ENCODE measurements at regions not wholly inside any gene's neighbourhood (a gene's known extent, or its start where the extent isn't known, plus 50 kb on each side); places are given as distances from the start of the nearest gene placed in this dataset.

- no peak for DNase-seq
Measured at GRCh38 chr5:105836887-105837286, 1833.8 kb downstream of the EFNA5 start.

GRCh38 chr5:105836268-105836667 is 1834.5 kb downstream of the EFNA5 start:
- no peak for DNase-seq

DNA sequence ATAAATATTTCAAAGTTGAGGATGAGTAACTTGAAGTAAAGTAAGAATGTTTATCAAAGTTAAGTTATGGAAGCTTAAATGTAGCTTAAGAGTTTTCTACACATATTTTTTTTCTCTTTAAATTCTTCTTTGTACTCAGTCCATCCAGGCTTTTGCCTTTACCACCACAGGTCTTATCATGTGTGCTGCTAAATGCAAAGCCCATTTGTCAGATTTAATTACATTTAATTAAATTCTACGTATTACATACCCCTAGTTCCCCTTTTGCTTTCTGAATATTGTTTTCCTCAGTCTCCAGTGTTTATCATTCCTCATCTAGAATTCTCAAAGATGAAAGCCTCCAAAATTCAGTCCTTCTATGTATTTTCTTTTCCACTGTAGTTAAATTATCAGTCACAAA is 1841.9 kb downstream of the EFNA5 start:
- DNase-seq = no peak

- DNase-seq = no peak
Measured at GRCh38 chr5:105821800-105822199, 1848.9 kb downstream of the EFNA5 start.

- no peak for DNase-seq
Measured at GRCh38 chr5:105817914-105818313, 1852.8 kb downstream of the EFNA5 start.

GRCh38 chr5:105817416-105817815 is 1853.3 kb downstream of the EFNA5 start:
- DNase-seq = no peak

DNA sequence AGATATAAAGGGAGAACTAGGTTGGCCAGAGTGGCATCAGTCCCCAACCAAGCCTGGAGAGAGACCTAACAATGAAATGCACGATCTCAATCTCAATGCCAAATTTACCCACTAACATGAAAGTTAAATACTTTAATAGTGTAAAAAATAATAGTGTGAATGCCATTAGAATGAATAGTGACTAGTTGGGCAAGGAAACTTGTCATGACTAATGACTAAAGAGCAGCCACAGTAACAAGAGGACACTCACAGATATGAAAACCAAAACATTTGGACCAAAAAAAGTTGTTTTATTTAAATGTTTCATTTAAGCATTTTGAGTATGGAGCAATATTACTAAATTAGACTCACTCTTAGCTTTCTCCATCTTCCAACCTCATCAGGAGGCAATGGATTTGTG is 1853.8 kb downstream of the EFNA5 start:
- no peak for DNase-seq

DNA sequence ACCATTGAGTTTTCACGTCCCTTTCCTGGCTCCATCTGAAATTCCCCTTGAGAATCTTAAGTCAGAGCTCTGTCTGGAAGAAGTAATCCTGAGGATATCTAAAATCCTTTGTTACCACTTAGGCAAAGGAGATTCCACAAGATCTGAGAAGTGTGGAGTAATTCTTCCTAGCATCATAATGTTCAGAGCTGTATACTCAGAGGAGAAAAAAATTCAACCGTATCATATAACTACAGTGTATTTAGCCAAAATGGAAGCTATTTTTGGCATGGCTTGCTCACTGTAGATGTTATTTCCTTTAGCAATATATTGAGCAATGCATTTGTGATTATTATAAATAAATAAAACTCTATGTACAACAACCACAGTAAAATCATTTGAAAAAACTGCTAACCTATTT is 1858.4 kb downstream of the EFNA5 start:
- no peak for DNase-seq

DNA sequence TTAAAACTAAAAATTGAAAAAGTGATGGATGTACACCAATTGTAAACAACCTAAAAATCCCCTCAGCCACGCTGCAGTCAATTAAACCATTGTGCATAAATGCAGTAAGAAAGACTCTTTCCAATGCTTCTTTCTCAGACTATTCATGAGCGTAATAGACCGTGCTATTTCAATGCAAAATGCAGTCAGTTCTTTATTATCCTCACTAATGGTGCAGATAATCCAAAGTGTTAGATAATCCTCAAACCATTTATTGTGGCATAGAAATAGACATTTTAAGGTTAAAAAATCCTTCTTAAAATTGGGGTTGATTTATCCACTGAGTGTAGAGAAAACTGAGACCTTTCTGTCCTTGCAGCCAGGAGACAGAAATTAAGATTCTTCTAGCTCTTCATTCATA is 1862.8 kb downstream of the EFNA5 start:
- no peak for DNase-seq

GRCh38 chr5:105807290-105807689 is 1863.4 kb downstream of the EFNA5 start:
- DNase-seq = no peak

DNA sequence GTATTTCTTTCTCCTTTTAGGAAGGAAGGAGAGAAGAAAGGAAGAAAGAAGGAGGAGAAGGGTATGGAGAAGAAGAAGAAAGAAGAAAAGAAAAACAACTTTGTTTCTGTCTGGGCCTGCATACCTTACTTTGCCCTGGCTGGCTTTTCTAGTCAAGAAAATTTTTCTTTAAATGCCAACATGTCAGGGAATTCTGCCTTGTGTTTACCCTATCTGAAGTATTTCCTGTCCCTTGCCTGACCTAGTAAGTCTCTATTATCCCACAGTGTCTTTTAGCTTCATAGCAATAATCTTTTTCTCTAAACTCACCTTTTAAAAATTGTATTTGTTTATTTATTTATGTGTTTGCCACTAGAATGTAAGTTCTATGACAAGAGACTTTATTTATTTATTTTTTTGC is 1864.1 kb downstream of the EFNA5 start:
- DNase-seq = no peak

GRCh38 chr5:105803431-105803830 is 1867.3 kb downstream of the EFNA5 start:
- DNase-seq = no peak

DNA sequence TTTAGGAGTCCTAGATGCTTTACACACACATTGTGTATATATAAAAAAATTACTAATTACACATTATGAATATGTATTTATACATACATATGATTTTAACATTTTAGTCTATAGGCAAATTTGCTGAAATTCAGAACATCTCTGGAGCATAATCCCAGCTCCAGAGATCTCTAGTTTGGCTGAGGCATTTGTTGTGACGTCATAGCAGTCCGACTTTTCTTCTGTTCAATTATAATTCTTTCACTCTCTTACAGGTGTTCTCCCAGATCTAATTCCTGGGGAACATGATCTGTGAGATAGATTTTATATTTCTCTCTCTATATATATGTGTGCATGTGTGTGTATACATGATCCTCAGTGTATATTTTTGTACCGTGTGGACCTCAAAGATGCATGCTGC is 1876.2 kb downstream of the EFNA5 start:
- no peak for DNase-seq

DNA sequence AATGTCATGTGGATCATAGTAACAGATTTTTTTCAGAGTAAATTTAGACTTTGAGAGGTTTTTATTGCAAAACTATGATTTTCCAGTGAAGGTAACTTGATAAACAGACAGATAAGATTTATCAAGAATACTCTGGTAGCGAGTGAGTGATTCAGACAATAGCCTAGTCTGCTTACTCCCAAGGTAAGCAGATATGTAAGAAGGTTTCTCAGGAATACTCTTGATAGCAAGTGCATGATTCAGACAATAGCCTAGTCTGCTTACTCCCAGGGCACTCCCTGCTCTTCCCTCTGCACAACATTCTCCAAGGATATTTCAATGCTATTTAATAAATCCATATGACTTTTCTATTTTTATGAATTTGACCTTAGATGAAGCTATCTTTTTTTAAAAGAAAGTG is 1881.5 kb downstream of the EFNA5 start:
- no peak for DNase-seq

- DNase-seq = no peak
Measured at GRCh38 chr5:105783811-105784210, 1886.9 kb downstream of the EFNA5 start.

DNA sequence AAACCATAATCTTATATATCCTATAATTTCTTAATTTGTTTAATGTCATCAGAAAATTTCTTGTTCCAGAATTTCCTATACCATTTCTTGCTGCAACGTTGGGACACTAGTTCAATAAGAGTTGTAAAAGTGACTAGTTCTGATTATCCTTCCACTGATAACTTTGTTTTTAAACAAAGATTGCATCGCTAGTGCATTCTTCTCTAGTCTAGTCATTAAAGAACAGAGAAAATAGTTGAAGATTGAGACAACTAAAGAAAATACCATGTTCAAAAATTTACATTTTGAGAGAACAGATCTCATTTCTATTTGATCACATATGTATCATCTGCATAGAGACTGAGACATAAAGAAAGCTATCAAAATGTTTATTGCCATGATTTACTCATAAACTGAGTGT is 1888.2 kb downstream of the EFNA5 start:
- no peak for DNase-seq

- no peak for DNase-seq
Measured at GRCh38 chr5:105773241-105773640, 1897.5 kb downstream of the EFNA5 start.

DNA sequence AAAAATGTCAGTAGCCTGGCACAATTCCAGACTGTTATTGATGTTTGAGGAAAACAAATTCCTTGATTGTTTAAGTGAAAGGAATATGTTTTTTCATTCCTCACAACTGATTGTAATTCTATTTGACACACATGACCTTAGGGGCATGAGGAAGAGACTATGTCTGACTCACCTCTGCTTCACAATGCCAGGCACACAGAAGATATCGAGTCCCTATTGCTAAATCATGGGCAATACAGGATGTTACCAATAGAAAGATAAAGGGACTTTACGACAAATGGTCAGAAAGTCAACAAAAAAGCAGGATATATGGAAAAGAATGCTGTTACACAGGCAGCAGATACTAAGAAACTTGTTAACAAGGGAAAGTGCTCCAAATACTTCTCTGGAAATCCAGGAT is 1903.5 kb downstream of the EFNA5 start:
- no peak for DNase-seq

- no peak for DNase-seq
Measured at GRCh38 chr5:105762728-105763127, 1908.0 kb downstream of the EFNA5 start.

DNA sequence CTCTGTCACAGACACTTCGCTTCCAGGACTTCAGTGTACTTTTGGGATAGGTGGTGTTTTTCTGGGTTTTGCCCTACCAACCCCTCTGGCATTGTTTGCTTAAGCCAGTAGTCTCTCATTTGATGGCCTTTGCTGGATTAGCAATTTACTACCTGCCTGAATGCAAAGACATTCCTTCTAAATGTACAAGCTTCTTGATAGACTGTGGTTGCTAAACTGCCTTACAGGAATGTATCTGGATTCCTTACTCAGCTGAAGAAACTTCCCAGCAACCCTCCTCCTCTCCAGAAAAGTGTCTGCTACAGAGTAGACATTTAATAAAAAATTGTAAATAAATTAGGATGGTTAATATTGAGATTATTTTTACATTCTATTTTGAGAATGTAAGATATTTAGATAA is 1916.7 kb downstream of the EFNA5 start:
- no peak for DNase-seq

- DNase-seq = no peak
Measured at GRCh38 chr5:105752801-105753200, 1917.9 kb downstream of the EFNA5 start.

GRCh38 chr5:105751908-105752307 is 1918.8 kb downstream of the EFNA5 start:
- DNase-seq = no peak

DNA sequence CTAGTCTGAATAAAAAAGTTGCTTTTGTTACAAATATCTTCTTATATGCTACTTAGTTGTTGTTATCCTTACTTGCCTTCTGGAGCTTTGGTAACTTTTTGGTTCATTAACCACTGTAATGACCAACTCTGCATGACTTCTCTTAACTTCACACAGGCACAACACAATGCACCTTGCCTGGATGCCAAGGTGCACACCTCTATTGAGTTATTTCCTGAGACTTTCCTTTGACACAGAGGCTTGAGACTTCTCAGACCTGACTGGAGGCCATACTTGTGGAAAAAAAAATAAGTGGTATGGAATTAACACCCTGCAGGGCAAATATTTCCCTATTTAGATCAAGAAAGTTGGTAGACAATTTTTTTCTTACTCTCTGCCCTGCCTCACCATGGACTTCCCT is 1925.6 kb downstream of the EFNA5 start:
- no peak for DNase-seq

DNA sequence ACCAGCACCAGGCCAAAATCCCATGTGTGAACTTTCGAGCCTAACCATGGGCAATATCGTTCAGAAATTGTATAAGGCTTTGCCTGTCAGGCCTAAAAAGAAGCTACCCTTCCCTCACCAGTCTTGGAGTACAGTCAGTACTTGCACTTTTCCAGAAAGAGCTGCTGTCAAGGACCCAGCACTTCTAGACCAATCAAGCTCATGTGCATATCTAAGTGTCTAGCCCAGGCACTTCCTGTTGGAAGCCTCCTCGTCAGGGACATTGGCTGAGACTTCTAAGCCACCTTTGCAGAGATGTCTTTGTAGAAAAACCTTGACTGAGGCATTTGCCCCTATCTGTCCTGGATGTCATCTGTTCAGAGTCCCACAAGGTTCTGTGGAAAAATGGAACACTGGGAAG is 1930.5 kb downstream of the EFNA5 start:
- no peak for DNase-seq

DNA sequence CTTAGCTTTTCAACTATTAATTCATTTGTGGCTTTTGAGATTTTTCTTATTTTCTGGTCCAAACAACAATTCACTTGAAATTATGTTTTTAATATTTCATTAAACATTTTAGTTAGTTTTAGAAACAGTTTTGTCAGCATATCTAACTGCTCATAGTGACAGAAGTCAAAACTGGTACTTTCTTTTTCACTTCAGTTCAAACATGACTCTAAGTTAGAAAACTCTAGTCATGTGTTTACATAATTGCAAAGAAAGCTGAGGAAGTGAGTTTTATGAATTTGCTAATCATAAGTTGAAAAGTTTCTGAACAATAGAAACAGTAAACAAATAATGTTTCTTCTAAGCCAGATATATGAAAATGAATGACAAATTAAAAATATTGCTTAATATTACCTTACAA is 1931.0 kb downstream of the EFNA5 start:
- DNase-seq = no peak

DNA sequence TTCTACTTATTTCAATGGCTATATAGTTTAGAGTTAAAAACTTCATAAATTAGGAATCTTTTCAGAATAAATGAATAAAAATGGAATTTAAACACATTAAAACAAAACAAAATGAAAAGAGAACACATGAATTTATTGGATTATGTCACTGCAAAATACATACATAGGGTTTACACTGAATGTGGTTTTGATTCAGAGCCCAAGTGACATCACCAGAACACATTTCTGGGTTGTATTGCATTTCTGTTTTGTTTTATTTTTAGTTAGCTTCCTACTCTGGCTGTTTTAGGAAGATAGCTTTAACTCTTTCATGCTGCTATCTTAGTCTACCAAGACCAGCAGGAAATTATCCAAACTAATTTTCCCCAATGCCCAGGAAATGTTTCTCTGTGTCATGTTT is 1935.0 kb downstream of the EFNA5 start:
- DNase-seq = no peak

All from DMS79 treated with DMSO at 0.1 percent for 48 hours (cell line).